GM13976 (cell line): ENCODE measurements at regions not wholly inside any gene's neighbourhood (a gene's known extent, or its start where the extent isn't known, plus 50 kb on each side); places are given as distances from the start of the nearest gene placed in this dataset.
"Not testable (repeated sequence)": the region's sequence is repeated elsewhere in the genome, so short reads cannot be mapped to it uniquely, and the experiment has no call there.

Experiments
- DNase-seq: peaks from one replicate; pipeline ENCODE4 v3.0.0; 2012; ENCODE audit warnings: low spot score
- in situ Hi-C: fragments of 300-500 bp; cut with MboI; formaldehyde crosslinking; loops from one replicate; pipeline ENCODE4 v1.12.0; 2022; ENCODE audit warnings: low sequenced_read_pairs, mixed read lengths, inconsistent platforms; ENCODE audit not compliant: unreplicated experiment
- TF ChIP-seq, protein P1 (sequence below): IDR thresholded peaks from 2 replicates; pipeline ENCODE4 v1.5.1; 2012; ENCODE audit warnings: borderline replicate concordance, mild to moderate bottlenecking; ENCODE audit not compliant: insufficient read depth; ENCODE audit errors: extremely low read depth, missing control alignments, control extremely low read depth

DNA sequence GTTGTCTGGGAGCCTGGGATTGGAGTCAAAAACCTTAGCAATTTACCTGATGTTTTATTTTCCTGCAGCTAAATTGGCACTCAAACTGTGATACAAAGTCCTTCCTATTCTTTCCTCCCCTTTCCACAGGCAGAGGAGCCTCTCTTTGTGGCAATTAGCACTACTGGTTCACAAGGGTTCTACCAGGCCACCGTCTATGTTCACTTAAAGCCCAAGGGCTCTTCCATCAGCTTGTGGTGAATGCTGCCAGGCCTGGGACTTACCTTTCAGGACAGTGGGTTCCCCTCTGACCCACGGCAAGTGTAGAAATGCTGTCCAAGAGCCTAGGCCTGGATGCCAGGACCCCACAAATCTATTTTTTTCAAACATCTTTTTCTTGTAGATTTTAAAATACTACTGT, 251.9 kb upstream of the B3GALT2 start:
- TF ChIP-seq, protein P1, sequence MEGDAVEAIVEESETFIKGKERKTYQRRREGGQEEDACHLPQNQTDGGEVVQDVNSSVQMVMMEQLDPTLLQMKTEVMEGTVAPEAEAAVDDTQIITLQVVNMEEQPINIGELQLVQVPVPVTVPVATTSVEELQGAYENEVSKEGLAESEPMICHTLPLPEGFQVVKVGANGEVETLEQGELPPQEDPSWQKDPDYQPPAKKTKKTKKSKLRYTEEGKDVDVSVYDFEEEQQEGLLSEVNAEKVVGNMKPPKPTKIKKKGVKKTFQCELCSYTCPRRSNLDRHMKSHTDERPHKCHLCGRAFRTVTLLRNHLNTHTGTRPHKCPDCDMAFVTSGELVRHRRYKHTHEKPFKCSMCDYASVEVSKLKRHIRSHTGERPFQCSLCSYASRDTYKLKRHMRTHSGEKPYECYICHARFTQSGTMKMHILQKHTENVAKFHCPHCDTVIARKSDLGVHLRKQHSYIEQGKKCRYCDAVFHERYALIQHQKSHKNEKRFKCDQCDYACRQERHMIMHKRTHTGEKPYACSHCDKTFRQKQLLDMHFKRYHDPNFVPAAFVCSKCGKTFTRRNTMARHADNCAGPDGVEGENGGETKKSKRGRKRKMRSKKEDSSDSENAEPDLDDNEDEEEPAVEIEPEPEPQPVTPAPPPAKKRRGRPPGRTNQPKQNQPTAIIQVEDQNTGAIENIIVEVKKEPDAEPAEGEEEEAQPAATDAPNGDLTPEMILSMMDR = no peak
- in situ Hi-C loops = no loop called here
- no peak for DNase-seq

- in situ Hi-C loops = no loop called here
- DNase-seq = peak; percentile 17
- TF ChIP-seq, protein P1 = no peak
Observed at GRCh38 chr1:193437785-193438184, 251.4 kb upstream of the B3GALT2 start.

- in situ Hi-C loops, DNase-seq: not testable (repeated sequence)
Observed at GRCh38 chr1:193437333-193437732, 250.9 kb upstream of the B3GALT2 start.

DNA sequence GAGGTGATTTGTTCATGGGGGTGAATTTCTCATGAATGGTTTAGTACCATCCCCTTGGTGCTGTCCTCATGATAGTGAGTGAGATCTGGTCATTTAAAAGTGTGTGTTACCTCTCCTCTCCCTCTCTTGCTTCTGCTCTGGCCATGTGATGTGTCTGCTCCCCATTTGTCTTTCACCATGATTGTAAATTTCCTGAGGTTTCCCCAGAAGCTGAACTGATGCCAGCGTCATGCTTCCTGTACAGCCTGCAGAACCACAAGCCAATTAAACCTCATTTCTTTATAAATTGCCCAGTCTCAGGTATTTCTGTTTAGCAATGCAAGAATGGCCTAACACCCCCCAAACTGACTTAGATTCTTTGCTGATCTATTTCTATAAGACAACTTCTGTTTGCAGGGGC, 249.4 kb upstream of the B3GALT2 start:
- no peak for DNase-seq
- TF ChIP-seq, protein P1 = no peak
- in situ Hi-C loops = no loop called here

DNA sequence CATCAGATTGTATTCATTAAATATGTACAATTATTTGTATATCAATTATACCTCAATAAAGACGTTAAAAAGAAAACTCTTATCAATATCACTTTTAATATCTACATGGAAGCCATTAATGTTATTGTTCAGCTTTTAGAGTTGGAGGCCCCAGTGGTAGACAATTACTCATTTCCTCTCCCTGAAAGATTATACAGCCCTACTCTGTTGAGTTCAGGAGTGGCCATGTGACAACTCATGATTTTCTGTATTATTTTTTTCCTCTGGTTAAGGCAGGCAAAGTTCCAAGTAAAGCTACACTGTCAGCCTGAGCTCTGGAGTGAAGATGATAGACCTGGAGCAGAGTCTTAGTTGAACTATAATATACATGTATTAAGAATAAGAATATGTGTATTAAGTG, 247.9 kb upstream of the B3GALT2 start:
- TF ChIP-seq, protein P1 = no peak
- in situ Hi-C loops = no loop called here
- DNase-seq = no peak

DNA sequence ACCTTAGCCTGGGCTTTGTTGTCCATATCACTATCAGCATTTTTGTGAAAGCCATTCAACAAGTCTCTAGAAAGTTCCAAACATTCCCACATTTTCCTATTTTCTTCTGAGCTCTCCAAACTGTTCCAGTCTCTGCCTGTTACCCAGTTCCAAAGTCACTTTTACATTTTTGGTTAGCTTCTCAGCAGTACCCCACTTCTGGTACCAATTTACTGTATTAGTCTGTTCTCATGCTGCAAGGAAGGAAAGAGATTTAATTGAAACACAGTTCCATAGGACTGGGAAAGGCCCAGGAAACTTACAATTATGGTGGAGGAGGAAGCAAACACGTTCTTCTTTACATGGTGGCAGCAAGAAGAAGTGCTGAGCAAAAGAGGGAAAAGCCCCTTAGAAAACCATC, 247.2 kb upstream of the B3GALT2 start:
- in situ Hi-C loops = no loop called here
- DNase-seq = no peak
- TF ChIP-seq, protein P1 = no peak

DNA sequence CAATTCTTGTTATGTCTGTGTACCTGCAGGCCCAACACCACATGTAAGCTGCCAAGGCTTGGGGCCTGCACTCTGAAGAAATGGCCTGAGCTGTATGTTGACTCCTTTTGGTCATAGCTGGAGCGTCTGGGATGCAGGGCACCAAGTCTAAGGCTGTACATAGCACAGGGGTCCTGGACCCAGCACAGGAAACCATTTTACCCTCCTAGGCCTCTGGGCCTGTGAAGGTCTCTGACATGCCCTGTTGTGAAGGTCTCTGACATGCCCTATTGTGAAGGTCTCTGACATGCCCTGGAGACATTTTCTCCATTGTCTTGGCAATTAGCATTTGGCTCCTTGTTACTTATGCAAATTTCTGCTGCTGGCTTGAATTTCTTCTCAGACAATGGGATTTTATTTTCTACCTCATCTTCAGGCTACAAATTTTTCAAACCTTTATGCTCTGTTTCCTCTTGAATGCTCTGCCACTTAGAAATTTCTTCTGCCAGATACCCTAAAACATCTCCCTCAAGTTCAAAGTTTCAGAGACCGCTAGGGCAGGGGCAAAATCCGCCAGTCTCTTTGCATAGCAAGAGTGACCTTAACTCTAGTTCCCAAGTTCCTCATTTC, 246.7 kb upstream of the B3GALT2 start:
- in situ Hi-C loops = no loop called here
- TF ChIP-seq, protein P1 = no peak
- no peak for DNase-seq
